ENCODE measurements at regions not wholly inside any gene's neighbourhood (a gene's known extent, or its start where the extent isn't known, plus 50 kb on each side); places are given as distances from the start of the nearest gene placed in this dataset.

GRCh38 chr21:31501926-31502325 lies 157.6 kb upstream of the SOD1 start:
- no peaks in the 10 kb centered on the region for H3K9me3 ChIP-seq
- H3K27me3 ChIP-seq: no peaks in the 10 kb centered on the region
- H3K36me3 ChIP-seq: no peaks in the 10 kb centered on the region
- no peak overlapping the region for H3K27ac ChIP-seq
- no peaks in the 10 kb centered on the region for H3K4me1 ChIP-seq (ENCODE audit: control insufficient read depth in 1 of 2, insufficient read depth in 1 of 2, low read depth in 1 of 2, low read length in 1 of 2)
- no peak overlapping the region for H3K4me3 ChIP-seq (ENCODE audit: low read depth in 1 of 2, low read length in 1 of 2)
- TF ChIP-seq, protein P1, sequence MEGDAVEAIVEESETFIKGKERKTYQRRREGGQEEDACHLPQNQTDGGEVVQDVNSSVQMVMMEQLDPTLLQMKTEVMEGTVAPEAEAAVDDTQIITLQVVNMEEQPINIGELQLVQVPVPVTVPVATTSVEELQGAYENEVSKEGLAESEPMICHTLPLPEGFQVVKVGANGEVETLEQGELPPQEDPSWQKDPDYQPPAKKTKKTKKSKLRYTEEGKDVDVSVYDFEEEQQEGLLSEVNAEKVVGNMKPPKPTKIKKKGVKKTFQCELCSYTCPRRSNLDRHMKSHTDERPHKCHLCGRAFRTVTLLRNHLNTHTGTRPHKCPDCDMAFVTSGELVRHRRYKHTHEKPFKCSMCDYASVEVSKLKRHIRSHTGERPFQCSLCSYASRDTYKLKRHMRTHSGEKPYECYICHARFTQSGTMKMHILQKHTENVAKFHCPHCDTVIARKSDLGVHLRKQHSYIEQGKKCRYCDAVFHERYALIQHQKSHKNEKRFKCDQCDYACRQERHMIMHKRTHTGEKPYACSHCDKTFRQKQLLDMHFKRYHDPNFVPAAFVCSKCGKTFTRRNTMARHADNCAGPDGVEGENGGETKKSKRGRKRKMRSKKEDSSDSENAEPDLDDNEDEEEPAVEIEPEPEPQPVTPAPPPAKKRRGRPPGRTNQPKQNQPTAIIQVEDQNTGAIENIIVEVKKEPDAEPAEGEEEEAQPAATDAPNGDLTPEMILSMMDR (IDR thresholded peaks at IDR 0.05): no peak

GRCh38 chr21:31500982-31501381 lies 156.9 kb upstream of the TIAM1 start:
- Histone ChIP-seq H3K27me3 (no peaks in the 10 kb centered on the region), H3K4me3 (ENCODE audit: low read depth in 1 of 2, low read length in 1 of 2) (no peak overlapping the region), H3K27ac (no peak overlapping the region), H3K9me3 (no peaks in the 10 kb centered on the region), H3K36me3 (no peaks in the 10 kb centered on the region), H3K4me1 (ENCODE audit: control insufficient read depth in 1 of 2, insufficient read depth in 1 of 2, low read depth in 1 of 2, low read length in 1 of 2) (no peaks in the 10 kb centered on the region)
- TF ChIP-seq, protein P1 (IDR thresholded peaks at IDR 0.05): no peak

GRCh38 chr21:31500071-31500470 lies 156.0 kb upstream of the TIAM1 start:
- Histone ChIP-seq H3K4me3 (ENCODE audit: low read depth in 1 of 2, low read length in 1 of 2) (no peak overlapping the region), H3K36me3 (no peaks in the 10 kb centered on the region), H3K9me3 (no peaks in the 10 kb centered on the region), H3K27me3 (no peaks in the 10 kb centered on the region), H3K27ac (no peak overlapping the region), H3K4me1 (ENCODE audit: control insufficient read depth in 1 of 2, insufficient read depth in 1 of 2, low read depth in 1 of 2, low read length in 1 of 2) (no peaks in the 10 kb centered on the region)
- TF ChIP-seq, protein P1 (IDR thresholded peaks at IDR 0.05): no peak

DNA sequence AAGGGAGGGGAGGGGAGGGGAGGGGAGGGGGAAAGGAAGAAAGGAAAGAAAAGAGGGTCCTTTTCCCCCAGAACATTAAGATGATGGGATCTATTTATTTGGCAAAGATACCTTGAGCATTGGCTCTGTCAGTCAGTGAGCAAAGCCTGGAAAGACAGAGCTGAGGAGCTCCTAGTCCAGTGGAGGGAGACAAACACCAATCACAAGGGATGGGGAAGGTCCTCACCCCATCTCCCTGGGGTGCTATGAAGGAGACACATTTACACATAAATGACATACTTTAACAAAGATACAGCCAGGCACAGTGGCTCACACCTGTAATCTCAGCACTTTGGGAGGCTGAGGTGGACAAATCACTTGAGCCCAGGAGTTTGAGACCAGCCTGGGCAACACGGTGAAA lies 154.9 kb upstream of the TIAM1 start:
- no peak overlapping the region for H3K27ac ChIP-seq
- H3K27me3 ChIP-seq: no peaks in the 10 kb centered on the region
- no peaks in the 10 kb centered on the region for H3K4me1 ChIP-seq (ENCODE audit: control insufficient read depth in 1 of 2, insufficient read depth in 1 of 2, low read depth in 1 of 2, low read length in 1 of 2)
- no peaks in the 10 kb centered on the region for H3K9me3 ChIP-seq
- no peaks in the 10 kb centered on the region for H3K36me3 ChIP-seq
- TF ChIP-seq, protein P1 (IDR thresholded peaks at IDR 0.05): no peak
- H3K4me3 ChIP-seq (ENCODE audit: low read depth in 1 of 2, low read length in 1 of 2): no peak overlapping the region

- TF ChIP-seq, protein P1 (IDR thresholded peaks at IDR 0.05): no peak
- no peaks in the 10 kb centered on the region for H3K36me3 ChIP-seq
- no peaks in the 10 kb centered on the region for H3K4me1 ChIP-seq (ENCODE audit: control insufficient read depth in 1 of 2, insufficient read depth in 1 of 2, low read depth in 1 of 2, low read length in 1 of 2)
- H3K27me3 ChIP-seq: no peaks in the 10 kb centered on the region
- no peak overlapping the region for H3K4me3 ChIP-seq (ENCODE audit: low read depth in 1 of 2, low read length in 1 of 2)
- H3K27ac ChIP-seq: no peak overlapping the region
- H3K9me3 ChIP-seq: no peaks in the 10 kb centered on the region
Measured at GRCh38 chr21:31497914-31498313, 153.9 kb upstream of the TIAM1 start.

GRCh38 chr21:31493350-31493880 lies 149.4 kb upstream of the TIAM1 start:
- no peaks in the 10 kb centered on the region for H3K4me1 ChIP-seq (ENCODE audit: control insufficient read depth in 1 of 2, insufficient read depth in 1 of 2, low read depth in 1 of 2, low read length in 1 of 2)
- no peaks in the 10 kb centered on the region for H3K9me3 ChIP-seq
- no peak overlapping the region for H3K27ac ChIP-seq
- H3K4me3 ChIP-seq (ENCODE audit: low read depth in 1 of 2, low read length in 1 of 2): no peak overlapping the region
- no peaks in the 10 kb centered on the region for H3K27me3 ChIP-seq
- no peaks in the 10 kb centered on the region for H3K36me3 ChIP-seq
- TF ChIP-seq, protein P1 (IDR thresholded peaks at IDR 0.05): no peak
